Fibroblast of skin of back (primary cell): ENCODE measurements at regions not wholly inside any gene's neighbourhood (a gene's known extent, or its start where the extent isn't known, plus 50 kb on each side); places are given as distances from the start of the nearest gene placed in this dataset.
"Not testable (repeated sequence)": the region's sequence is repeated elsewhere in the genome, so short reads cannot be mapped to it uniquely, and the experiment has no call there.

Experiments used
- DNase-seq: peaks from one replicate; pipeline ENCODE4 v3.0.0-alpha.2; 2013

- DNase-seq: no peak
These were observed 253.3 kb downstream of the MRPS30 start for GRCh38 chr5:45062044-45062443.

DNA sequence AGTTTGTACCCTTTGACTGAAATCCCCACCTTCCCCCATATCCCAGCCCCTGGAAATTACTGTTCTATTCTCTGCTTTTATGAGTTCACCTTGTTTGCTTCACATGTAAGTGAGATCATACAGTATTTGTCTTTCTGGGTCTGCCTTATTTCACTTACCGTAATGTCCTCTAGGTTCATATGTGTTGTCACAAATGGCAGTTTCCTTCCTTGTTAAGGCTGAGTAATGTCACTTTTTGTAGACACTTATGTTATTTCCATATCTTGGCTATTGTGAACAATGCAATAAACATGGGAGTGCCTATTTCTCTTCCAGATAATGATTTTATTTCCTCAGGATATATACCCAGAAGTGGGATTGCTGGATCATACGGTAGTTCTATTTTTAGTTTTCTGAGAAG, 272.3 kb downstream of the MRPS30 start:
- no peak for DNase-seq

- DNase-seq: no peak
These were observed 281.1 kb downstream of the MRPS30 start for GRCh38 chr5:45089870-45090269.

DNA sequence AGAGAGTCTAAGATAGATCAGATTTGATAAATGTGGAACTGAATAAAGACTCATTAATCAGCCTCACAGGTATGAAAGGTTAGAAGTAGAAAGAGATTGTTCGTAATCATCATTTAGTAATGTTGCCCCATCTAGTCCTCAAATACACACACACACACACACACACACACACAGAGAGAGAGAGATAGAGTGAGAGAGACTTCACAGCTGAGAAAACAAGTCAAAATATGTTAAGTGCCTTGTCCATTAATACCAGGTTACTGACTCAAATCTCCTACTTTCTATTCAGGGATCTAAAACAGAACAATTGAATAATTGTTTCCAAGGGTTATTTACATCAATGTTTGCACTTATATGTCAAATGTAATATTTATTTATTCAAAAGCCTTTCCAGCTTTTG, 284.6 kb downstream of the MRPS30 start:
- DNase-seq: no peak

- no peak for DNase-seq
These were observed 286.2 kb downstream of the MRPS30 start for GRCh38 chr5:45094876-45095440.

- DNase-seq: no peak
These were observed 289.7 kb downstream of the MRPS30 start for GRCh38 chr5:45098483-45098882.

- no peak for DNase-seq
These were observed 292.4 kb downstream of the MRPS30 start for GRCh38 chr5:45101146-45101545.

DNA sequence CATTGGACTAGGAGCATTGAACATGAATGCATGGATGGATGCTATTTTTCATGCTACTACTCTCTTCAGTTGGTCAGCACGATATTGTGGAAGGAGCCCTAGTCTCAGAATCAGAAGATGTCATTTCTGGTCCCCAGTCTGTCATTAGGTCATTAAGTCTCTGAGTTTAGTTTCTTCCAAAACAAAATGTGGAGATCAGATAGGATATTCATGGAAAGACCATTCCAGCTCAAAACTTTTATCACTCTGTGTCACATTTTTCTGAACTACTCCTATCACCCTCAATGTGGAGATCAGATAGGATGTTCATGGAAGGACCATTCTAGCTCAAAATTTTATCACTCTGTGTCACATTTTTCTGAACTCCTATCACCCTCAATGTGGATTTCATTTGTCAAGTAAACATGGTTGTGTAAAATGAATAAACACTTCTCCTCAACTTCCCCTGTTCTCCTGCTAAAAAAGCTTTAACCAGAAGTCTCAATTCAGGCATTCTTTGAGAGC, 296.8 kb downstream of the MRPS30 start:
- DNase-seq: no peak

- no peak for DNase-seq
These were observed 300.3 kb downstream of the MRPS30 start for GRCh38 chr5:45109062-45109461.

GRCh38 chr5:45109636-45110035, 300.9 kb downstream of the MRPS30 start:
- DNase-seq: no peak

DNA sequence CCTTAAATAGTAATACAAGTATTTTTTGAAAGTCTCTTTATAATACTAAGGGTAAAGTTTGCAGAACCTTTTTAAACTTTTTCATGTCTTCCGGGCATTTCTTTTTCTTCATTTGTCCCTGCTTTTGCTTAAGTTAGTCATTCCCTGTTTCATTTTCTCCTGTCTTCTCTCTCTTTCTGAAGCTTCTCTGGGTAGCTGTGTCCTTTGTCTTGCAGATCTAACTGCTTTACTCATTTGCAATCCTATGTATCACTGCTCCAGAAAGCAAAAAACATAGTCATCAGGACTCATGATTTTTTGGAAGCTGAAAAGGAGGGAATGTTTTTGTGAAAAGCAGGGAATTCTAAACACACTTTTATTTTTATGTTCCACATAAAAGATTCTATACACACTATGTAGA, 301.7 kb downstream of the MRPS30 start:
- DNase-seq: no peak

DNA sequence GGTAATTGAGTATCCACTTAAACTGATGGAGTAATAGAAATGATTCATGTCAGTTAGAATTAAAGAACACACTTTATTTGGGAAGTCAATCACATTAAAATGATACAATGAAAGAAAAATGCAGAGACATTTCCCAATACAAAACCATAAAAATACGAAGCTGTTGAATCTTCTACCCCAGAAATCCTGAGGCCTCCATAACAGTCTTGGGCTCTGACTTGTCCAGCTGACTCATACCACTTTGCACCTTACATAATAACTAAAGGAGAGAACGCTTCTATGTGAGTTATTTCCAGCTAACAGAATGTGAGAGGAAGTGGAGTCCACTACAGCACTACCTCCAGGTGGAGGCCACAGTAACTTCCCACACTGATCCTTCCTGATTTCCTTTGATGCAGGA, 305.0 kb downstream of the MRPS30 start:
- DNase-seq: no peak

DNA sequence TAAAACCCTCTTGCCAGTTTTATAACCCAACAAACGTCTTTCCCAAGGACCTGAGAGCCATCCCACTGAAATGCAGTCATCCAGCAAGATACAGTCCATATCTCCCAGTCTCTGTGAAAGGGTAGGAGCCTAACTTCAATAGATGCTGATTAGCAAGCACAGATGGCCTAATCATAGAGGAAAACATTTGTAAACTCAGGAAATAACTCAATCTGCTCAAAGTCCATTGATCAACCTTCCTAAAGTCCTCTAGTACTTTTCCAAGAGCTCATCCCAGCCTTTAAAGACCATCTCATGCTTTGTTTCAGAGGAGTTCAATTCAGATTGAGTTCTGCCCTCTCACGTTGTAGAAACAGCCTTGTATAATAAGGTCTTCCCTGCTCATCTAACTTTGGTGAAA, 324.2 kb downstream of the MRPS30 start:
- no peak for DNase-seq

DNA sequence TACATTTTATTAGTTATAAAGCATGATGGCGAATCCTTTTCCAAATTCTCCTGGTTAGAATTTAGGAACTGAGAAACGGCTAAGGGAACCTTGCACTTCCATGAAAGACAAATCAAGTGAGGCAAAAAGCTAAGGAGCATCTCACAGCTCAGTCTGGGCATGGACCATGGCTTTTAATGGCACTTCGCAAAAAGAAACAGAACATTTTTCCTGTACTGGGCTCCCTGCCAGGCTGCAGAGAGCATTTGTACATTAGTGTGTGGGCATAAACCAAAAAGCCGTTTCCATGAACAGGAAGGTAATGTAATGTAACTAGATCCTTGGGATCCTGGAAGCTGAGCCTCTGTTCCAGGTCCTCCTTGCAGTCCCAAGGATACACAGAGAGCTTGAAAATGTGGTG, 354.2 kb downstream of the MRPS30 start:
- DNase-seq: no peak

DNA sequence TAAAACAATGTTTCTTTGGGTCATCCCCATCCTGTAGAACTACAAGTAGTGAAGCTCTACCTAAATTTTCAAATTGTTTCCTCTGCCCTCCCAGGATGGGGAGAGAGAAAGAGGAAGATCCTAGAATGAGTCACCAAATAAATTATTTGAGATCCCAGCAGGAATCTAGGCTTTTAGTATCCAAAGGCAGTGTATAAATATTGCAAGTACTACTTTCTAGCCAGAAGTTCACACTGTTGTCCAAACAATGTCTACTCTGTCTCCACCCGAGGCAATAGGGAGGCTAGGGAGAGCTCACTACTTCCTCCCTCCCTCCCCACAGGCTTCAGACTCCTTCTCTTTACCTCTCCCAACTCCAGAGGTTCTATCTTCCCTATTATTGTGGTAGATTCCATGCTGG, 362.8 kb downstream of the MRPS30 start:
- no peak for DNase-seq

DNA sequence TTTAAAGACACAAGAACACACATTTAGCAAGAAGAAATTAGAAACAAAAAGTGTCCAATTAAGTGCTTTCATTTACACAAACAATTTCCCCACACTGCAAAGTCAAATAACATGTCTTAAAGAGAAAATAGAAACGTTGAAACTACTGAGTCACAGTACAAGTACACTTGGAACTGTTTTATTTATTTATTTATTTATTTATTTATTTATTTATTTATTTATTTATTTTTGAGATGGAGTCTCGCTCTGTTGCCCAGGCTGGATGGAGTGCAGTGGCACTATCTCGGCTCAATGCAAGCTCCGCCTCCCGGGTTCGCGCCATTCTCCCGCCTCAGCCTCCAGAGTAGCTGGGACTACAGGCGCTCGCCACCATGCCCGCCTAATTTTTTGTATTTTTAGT, 363.9 kb downstream of the MRPS30 start:
- not testable (repeated sequence) for DNase-seq

DNA sequence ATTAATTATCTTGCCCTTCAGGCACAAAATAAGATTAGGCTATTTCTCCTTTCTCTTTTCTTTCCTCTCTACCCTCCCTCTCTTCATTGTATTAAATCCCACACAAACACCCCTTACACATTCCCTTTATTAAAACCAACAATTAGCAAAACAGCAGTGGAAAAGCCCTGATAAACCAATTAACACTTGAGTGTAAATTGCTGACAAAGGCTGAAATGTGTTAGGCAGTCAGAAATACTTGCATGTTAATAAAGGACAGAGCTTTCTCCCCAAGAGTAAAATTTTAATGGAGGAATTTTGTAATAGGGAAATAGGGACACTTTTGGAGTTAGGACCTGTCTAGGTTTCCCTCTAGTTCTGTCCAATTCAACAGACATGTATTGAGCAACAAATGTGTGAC, 370.9 kb downstream of the MRPS30 start:
- DNase-seq: no peak

- no peak for DNase-seq
These were observed 380.3 kb downstream of the MRPS30 start for GRCh38 chr5:45189042-45189441.

DNA sequence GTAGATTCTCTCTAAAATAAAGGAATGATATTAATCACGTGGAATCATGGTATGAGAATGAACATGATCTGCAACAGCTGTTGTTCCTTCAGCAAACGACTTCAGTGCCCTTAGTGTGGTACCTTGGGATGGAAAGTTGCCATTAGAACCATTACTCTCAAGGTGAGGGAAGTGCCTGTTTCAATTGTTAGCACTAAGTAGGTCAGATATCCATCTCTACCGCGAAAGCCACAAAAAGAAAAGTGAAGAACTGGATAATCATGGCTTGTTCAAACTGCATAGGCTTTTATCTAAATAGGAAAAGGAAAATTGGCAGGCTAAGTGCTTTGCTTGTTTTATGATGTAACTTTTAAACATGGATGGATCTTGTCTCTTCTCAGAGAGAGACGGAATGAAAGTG, 380.7 kb downstream of the MRPS30 start:
- no peak for DNase-seq

DNA sequence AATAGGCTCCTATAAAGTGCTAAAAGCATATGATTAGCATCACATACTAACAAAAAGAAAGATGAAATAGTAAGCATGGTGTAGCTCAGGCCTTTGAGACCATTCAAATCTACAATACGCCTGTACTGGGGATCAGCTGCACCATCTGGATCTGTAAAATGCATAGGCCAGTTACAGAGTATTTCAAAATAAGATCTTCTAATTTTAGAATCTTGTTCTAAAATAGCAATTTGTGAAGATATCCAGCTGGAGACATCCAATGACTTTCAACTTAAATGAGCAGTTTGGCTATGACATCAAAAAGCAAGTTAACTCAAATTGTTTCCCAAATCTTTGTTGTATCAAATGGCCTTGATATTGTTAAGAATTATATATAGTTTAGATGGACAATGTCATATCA, 386.3 kb downstream of the MRPS30 start:
- DNase-seq: no peak
